ENCODE measurements at regions not wholly inside any gene's neighbourhood (a gene's known extent, or its start where the extent isn't known, plus 50 kb on each side); places are given as distances from the start of the nearest gene placed in this dataset.

DNA sequence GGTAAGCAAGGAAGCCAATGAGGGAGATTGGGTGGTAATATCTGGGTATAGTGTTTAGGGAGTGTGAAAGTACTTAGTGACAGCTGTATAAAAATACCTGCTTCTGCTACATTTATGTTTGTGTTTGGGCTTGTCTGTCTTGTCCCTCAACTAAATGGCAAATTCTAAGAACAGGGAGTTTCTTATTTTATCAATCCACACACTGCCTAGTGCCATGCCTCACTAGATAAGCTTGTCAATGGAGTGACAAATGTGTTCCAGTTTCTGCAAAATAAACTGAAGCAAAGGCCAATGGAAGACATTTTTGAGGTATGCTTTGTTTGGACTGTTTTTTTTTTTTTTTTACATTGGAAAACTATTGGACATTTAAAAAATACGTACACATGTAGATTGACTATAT lies 418.0 kb downstream of the SH2D1A start (continued):
- TF ChIP-seq, protein P1, sequence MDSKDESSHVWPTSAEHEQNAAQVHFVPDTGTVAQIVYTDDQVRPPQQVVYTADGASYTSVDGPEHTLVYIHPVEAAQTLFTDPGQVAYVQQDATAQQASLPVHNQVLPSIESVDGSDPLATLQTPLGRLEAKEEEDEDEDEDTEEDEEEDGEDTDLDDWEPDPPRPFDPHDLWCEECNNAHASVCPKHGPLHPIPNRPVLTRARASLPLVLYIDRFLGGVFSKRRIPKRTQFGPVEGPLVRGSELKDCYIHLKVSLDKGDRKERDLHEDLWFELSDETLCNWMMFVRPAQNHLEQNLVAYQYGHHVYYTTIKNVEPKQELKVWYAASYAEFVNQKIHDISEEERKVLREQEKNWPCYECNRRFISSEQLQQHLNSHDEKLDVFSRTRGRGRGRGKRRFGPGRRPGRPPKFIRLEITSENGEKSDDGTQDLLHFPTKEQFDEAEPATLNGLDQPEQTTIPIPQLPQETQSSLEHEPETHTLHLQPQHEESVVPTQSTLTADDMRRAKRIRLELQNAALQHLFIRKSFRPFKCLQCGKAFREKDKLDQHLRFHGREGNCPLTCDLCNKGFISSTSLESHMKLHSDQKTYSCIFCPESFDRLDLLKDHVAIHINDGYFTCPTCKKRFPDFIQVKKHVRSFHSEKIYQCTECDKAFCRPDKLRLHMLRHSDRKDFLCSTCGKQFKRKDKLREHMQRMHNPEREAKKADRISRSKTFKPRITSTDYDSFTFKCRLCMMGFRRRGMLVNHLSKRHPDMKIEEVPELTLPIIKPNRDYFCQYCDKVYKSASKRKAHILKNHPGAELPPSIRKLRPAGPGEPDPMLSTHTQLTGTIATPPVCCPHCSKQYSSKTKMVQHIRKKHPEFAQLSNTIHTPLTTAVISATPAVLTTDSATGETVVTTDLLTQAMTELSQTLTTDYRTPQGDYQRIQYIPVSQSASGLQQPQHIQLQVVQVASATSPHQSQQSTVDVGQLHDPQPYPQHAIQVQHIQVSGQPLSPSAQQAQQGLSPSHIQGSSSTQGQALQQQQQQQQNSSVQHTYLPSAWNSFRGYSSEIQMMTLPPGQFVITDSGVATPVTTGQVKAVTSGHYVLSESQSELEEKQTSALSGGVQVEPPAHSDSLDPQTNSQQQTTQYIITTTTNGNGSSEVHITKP (IDR thresholded peaks at IDR 0.05; ENCODE audit: partially characterized antibody) = peak; percentile 18
- TF ChIP-seq YY1 (IDR thresholded peaks at IDR 0.05; ENCODE audit: borderline replicate concordance in 1 of 3, control insufficient read depth in 1 of 3, extremely low read depth in 1 of 3, insufficient read depth in 3 of 3, insufficient read length in 1 of 3, insufficient replicate concordance in 2 of 3, low read depth in 1 of 3, low read length in 2 of 3) (no peak), IRF2 (CRISPR knock-in tag; IDR thresholded peaks at IDR 0.05) (no peak), KAT8 (IDR thresholded peaks at IDR 0.05; ENCODE audit: low read depth) (no peak), MIER1 (IDR thresholded peaks at IDR 0.05; ENCODE audit: low read depth) (no peak), HOXB6 (CRISPR knock-in tag; IDR thresholded peaks at IDR 0.05; ENCODE audit: borderline replicate concordance) (no peak), RFX1 (IDR thresholded peaks at IDR 0.05) (no peak), NR1H2 (CRISPR knock-in tag; IDR thresholded peaks at IDR 0.05) (no peak), PHF20 (IDR thresholded peaks at IDR 0.05; ENCODE audit: partially characterized antibody) (no peak), E2F3 (CRISPR knock-in tag; IDR thresholded peaks at IDR 0.05) (no peak), ELF1 (tag; IDR thresholded peaks at IDR 0.05) (no peak), POLR2B (IDR thresholded peaks at IDR 0.05; ENCODE audit: low read depth, partially characterized antibody) (no peak), CBFA2T2 (conservative IDR thresholded peaks at IDR 0.05) (peak; percentile 81), SMARCE1 (IDR thresholded peaks at IDR 0.05) (peak; percentile 65; the same call in 1 of the 2 replicates), ZNF507 (tag; conservative IDR thresholded peaks at IDR 0.05) (no peak)
- TF ChIP-seq, protein P2, sequence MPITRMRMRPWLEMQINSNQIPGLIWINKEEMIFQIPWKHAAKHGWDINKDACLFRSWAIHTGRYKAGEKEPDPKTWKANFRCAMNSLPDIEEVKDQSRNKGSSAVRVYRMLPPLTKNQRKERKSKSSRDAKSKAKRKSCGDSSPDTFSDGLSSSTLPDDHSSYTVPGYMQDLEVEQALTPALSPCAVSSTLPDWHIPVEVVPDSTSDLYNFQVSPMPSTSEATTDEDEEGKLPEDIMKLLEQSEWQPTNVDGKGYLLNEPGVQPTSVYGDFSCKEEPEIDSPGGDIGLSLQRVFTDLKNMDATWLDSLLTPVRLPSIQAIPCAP (CRISPR knock-in tag; IDR thresholded peaks at IDR 0.05; ENCODE audit: borderline replicate concordance) = no peak
- TF ChIP-seq, protein P3, sequence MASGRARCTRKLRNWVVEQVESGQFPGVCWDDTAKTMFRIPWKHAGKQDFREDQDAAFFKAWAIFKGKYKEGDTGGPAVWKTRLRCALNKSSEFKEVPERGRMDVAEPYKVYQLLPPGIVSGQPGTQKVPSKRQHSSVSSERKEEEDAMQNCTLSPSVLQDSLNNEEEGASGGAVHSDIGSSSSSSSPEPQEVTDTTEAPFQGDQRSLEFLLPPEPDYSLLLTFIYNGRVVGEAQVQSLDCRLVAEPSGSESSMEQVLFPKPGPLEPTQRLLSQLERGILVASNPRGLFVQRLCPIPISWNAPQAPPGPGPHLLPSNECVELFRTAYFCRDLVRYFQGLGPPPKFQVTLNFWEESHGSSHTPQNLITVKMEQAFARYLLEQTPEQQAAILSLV (tag; IDR thresholded peaks at IDR 0.05) = no peak
- TF ChIP-seq, protein P4, sequence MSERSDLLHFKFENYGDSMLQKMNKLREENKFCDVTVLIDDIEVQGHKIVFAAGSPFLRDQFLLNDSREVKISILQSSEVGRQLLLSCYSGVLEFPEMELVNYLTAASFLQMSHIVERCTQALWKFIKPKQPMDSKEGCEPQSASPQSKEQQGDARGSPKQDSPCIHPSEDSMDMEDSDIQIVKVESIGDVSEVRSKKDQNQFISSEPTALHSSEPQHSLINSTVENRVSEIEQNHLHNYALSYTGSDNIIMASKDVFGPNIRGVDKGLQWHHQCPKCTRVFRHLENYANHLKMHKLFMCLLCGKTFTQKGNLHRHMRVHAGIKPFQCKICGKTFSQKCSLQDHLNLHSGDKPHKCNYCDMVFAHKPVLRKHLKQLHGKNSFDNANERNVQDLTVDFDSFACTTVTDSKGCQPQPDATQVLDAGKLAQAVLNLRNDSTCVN (CRISPR knock-in tag; IDR thresholded peaks at IDR 0.05) = no peak

Measured in K562 (cell line).